Kidney (tissue), 13 donors: ENCODE measurements at regions not wholly inside any gene's neighbourhood (a gene's known extent, or its start where the extent isn't known, plus 50 kb on each side); places are given as distances from the start of the nearest gene placed in this dataset.

Experiments used
- DNase-seq, 5 donors: peaks; one replicate each; pipeline ENCODE4 v3.0.0-alpha.2; 2013 to 2020
- FAIRE-seq: peaks from 2 replicates; lab custom pipeline; 2012; peaks lifted over from hg19 to GRCh38; lab: Jason Lieb, UNC
- H3K27ac ChIP-seq, 2 donors: one replicate each; pipeline ENCODE4 v1.7.0; 2013; ENCODE audit warnings: low read depth in 2 of 2, low read length in 2 of 2, inconsistent platforms in 1 of 2
- H3K27me3 ChIP-seq: one replicate; pipeline ENCODE4 v1.7.1; 2013; ENCODE audit warnings: low read length, inconsistent platforms; ENCODE audit not compliant: control insufficient read depth, insufficient read depth
- H3K36me3 ChIP-seq, 3 donors: one replicate each; pipeline versions ENCODE4 v1.7.0 to v1.7.1; 2013; ENCODE audit warnings: low read length in 3 of 3, control low read depth in 1 of 3, inconsistent platforms in 1 of 3; ENCODE audit not compliant: insufficient read depth in 3 of 3, control insufficient read depth in 2 of 3
- H3K4me1 ChIP-seq, 3 donors: one replicate each; pipeline versions ENCODE4 v1.7.0 to v1.7.1; 2013; ENCODE audit warnings: low read length in 3 of 3, inconsistent platforms in 1 of 3, low read depth in 1 of 3; ENCODE audit not compliant: control insufficient read depth in 2 of 3, insufficient read depth in 2 of 3
- H3K4me3 ChIP-seq, 3 donors: one replicate each; pipeline versions ENCODE4 v1.7.0 to v1.8.1; 2013; ENCODE audit warnings: low read length in 3 of 3, control low read depth in 1 of 3, inconsistent platforms in 1 of 3
- H3K9ac ChIP-seq, 3 donors: one replicate each; pipeline versions ENCODE4 v1.7.0 to v1.7.1; 2013; ENCODE audit warnings: low read length in 3 of 3, control low read depth in 1 of 3, inconsistent platforms in 1 of 3
- H3K9me3 ChIP-seq, 3 donors: one replicate each; pipeline versions ENCODE4 v1.7.0 to v1.7.1; 2013; ENCODE audit warnings: low read length in 3 of 3, control low read depth in 1 of 3, inconsistent platforms in 1 of 3; ENCODE audit not compliant: control insufficient read depth in 2 of 3, insufficient read depth in 1 of 3
- CTCF ChIP-seq: IDR thresholded peaks from 3 replicates; pipeline ENCODE4 v1.5.1; 2012; ENCODE audit warnings: mild to moderate bottlenecking, moderate library complexity, borderline replicate concordance; ENCODE audit not compliant: insufficient read depth; ENCODE audit errors: extremely low read depth
- intact Hi-C: fragments of 100-400 bp; cut with DNase I; formaldehyde crosslinking; loops from one replicate; pipeline ENCODE4 v1.11.1; 2022
- donor health status: control.
- donor health status: control.
- donor health status: control.
- donor health status: control.
- donor health status: control.
- donor health status: DM: yes; HTN: yes; CAD: no.
- donor health status: Normal renal cell carcinoma (clear cell type).

GRCh38 chr22:48055827-48056226 is 1293.4 kb downstream of the TBC1D22A start:
- FAIRE-seq, result no peak
- no peaks in the 10 kb centered on the region for H3K4me1 ChIP-seq
- DNase-seq, result no peak
- H3K9ac ChIP-seq, result no peak overlapping the region
- H3K27ac ChIP-seq, result no peak overlapping the region
- H3K9me3 ChIP-seq, result no peaks in the 10 kb centered on the region
- no peaks in the 10 kb centered on the region for H3K36me3 ChIP-seq
- no peak overlapping the region for H3K4me3 ChIP-seq
- H3K27me3 ChIP-seq, result no peaks in the 10 kb centered on the region
- no peak for TF ChIP-seq CTCF
- intact Hi-C loops, result no loop called here

- Histone ChIP-seq H3K9ac (no peak overlapping the region), H3K4me3 (no peak overlapping the region), H3K36me3 (no peaks in the 10 kb centered on the region), H3K27me3 (no peaks in the 10 kb centered on the region), H3K9me3 (no peaks in the 10 kb centered on the region), H3K4me1 (no peaks in the 10 kb centered on the region), H3K27ac (no peak overlapping the region)
- intact Hi-C loops, result no loop called here
- DNase-seq, result no peak
- no peak for TF ChIP-seq CTCF
- no peak for FAIRE-seq
These were observed 1292.7 kb downstream of the TBC1D22A start for GRCh38 chr22:48055185-48055584.

DNA sequence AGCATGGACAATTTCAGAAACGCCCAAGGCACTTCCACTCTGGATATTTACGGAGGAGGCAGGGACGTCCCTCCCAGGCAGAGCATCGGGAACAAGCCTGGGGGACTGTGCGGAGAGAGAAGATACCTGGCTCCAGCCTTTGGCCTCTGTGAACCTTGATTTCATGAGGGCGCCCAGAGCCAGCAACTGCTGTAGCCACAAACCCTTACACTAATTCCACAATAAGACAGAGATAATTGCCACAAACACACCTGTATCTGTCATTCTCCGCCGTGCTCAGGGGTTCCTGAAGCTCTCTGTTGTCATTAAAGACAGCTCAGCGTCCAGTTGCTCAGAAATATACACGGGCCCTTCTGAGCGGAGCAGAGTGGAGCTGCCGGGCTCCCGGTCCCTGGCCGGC is 1292.1 kb downstream of the TBC1D22A start:
- Histone ChIP-seq H3K4me1 (no peaks in the 10 kb centered on the region), H3K36me3 (no peaks in the 10 kb centered on the region), H3K27me3 (no peaks in the 10 kb centered on the region), H3K9me3 (no peaks in the 10 kb centered on the region), H3K9ac (no peak overlapping the region), H3K4me3 (no peak overlapping the region), H3K27ac (no peak overlapping the region)
- intact Hi-C loops, result no loop called here
- no peak for DNase-seq
- no peak for FAIRE-seq
- TF ChIP-seq CTCF, result no peak

DNA sequence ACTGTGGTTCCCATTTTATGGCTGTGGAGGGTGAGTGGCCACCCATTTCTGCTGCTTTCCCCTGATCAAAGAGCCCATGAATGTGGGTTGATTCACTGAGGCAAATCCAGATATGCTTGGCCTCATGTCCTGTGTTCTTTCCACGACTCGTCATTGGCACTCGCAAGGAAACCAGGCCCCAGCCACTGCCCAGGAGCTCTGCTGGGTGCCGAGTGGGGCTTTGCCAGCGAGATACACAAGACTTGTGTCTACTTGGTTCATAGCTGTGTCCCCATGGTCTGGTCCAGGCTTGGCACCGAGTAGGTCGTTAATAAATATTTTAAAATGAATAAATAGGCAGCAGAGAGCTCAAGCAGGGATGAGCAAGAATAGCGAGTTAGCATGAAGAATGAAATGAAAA is 1291.5 kb downstream of the TBC1D22A start:
- no peak overlapping the region for H3K4me3 ChIP-seq
- no peak for FAIRE-seq
- no peak for TF ChIP-seq CTCF
- no peak overlapping the region for H3K27ac ChIP-seq
- no peak for DNase-seq
- no peaks in the 10 kb centered on the region for H3K4me1 ChIP-seq
- no peaks in the 10 kb centered on the region for H3K27me3 ChIP-seq
- no peaks in the 10 kb centered on the region for H3K36me3 ChIP-seq
- H3K9ac ChIP-seq, result no peak overlapping the region
- no peaks in the 10 kb centered on the region for H3K9me3 ChIP-seq
- intact Hi-C loops, result no loop called here
